ENCODE measurements at regions not wholly inside any gene's neighbourhood (a gene's known extent, or its start where the extent isn't known, plus 50 kb on each side); places are given as distances from the start of the nearest gene placed in this dataset.

- WGBS, 2 donors = 82 to 91% methylated on average over 1 of the region's 1 CpG
- H3K4me3 ChIP-seq (ENCODE audit: low read depth, poor library complexity, severe bottlenecking) = no peak overlapping the region
- intact Hi-C loops (cut with DNase I; ENCODE audit: low total_unique reads) = no loop called here
- no peak for TF ChIP-seq CTCF (IDR thresholded peaks at IDR 0.05)
- no peak for TF ChIP-seq POLR2A (IDR thresholded peaks at IDR 0.05)
- DNase-seq (ENCODE audit: low spot score in 2 of 2) = no peak
These were observed 1101.0 kb downstream of the ROBO2 start for GRCh38 chr3:78140866-78141265.

GRCh38 chr3:78141269-78141668 lies 1101.4 kb downstream of the ROBO2 start:
- WGBS, 2 donors = 91 to 93% methylated on average over 3 of the region's 3 CpGs
- no peak overlapping the region for H3K4me3 ChIP-seq (ENCODE audit: low read depth, poor library complexity, severe bottlenecking)
- no peak for TF ChIP-seq POLR2A (IDR thresholded peaks at IDR 0.05)
- no peak for TF ChIP-seq CTCF (IDR thresholded peaks at IDR 0.05)
- DNase-seq (ENCODE audit: low spot score in 2 of 2) = no peak
- intact Hi-C loops (cut with DNase I; ENCODE audit: low total_unique reads) = no loop called here

GRCh38 chr3:78143000-78143399 lies 1103.1 kb downstream of the ROBO2 start:
- intact Hi-C loops (cut with DNase I; ENCODE audit: low total_unique reads) = loop anchor here (1.0 kb wide), 1 partner anchor 10 kb away; no protein-coding TSS in a partner anchor
- no peak overlapping the region for H3K4me3 ChIP-seq (ENCODE audit: low read depth, poor library complexity, severe bottlenecking)
- TF ChIP-seq POLR2A (IDR thresholded peaks at IDR 0.05) (no peak), CTCF (IDR thresholded peaks at IDR 0.05) (no peak)
- no peak for DNase-seq (ENCODE audit: low spot score in 2 of 2)
- WGBS, 2 donors = 87 to 90% methylated on average over 1 of the region's 1 CpG

GRCh38 chr3:78148986-78149717 lies 1109.3 kb downstream of the ROBO2 start:
- 91 to 93% methylated on average over 2 of the region's 2 CpGs for WGBS, 2 donors
- no peak for TF ChIP-seq POLR2A (IDR thresholded peaks at IDR 0.05)
- TF ChIP-seq CTCF (IDR thresholded peaks at IDR 0.05) = no peak
- H3K4me3 ChIP-seq (ENCODE audit: low read depth, poor library complexity, severe bottlenecking) = no peak overlapping the region
- intact Hi-C loops (cut with DNase I; ENCODE audit: low total_unique reads) = no loop called here
- DNase-seq (ENCODE audit: low spot score in 2 of 2) = no peak

- no peak for DNase-seq (ENCODE audit: low spot score in 2 of 2)
- H3K4me3 ChIP-seq (ENCODE audit: low read depth, poor library complexity, severe bottlenecking) = no peak overlapping the region
- WGBS, 2 donors = 92 to 94% methylated on average over 4 of the region's 4 CpGs
- no peak for TF ChIP-seq POLR2A (IDR thresholded peaks at IDR 0.05)
- no peak for TF ChIP-seq CTCF (IDR thresholded peaks at IDR 0.05)
- intact Hi-C loops (cut with DNase I; ENCODE audit: low total_unique reads) = loop anchor here (1.0 kb wide), 1 partner anchor 12 kb away; no protein-coding TSS in a partner anchor
These were observed 1114.1 kb downstream of the ROBO2 start for GRCh38 chr3:78153973-78154372.
